Esophagus muscularis mucosa (tissue), 4 donors: ENCODE measurements at regions not wholly inside any gene's neighbourhood (a gene's known extent, or its start where the extent isn't known, plus 50 kb on each side); places are given as distances from the start of the nearest gene placed in this dataset.

Experiments
- EP300 ChIP-seq: sonication (generic); formaldehyde crosslinking; IDR thresholded peaks from one replicate; pipeline ENCODE4 v1.6.1; 2017; ENCODE audit warnings: antibody characterized with exemption
- POLR2A ChIP-seq: fragments of 450-650 bp; IDR thresholded peaks from one replicate; pipeline ENCODE4 v1.6.1; 2017; ENCODE audit warnings: antibody characterized with exemption, moderate library complexity, mild to moderate bottlenecking, low read depth
- POLR2AphosphoS5 ChIP-seq, 2 donors: sonication (generic); formaldehyde crosslinking; IDR thresholded peaks; one replicate each; pipeline ENCODE4 v1.6.1; 2017; ENCODE audit warnings: antibody characterized with exemption in 2 of 2
- TF ChIP-seq, protein P1 (sequence below), 3 experiments: fragments of 200-600 bp in 2 of 3; fragments of 450-650 bp in 1 of 3; sonication (generic) in 2 of 3; IDR thresholded peaks; one replicate each; pipeline ENCODE4 v1.5.1; 2017 to 2019; ENCODE audit warnings: antibody characterized with exemption in 3 of 3, mild to moderate bottlenecking in 2 of 3, moderate library complexity in 1 of 3

DNA sequence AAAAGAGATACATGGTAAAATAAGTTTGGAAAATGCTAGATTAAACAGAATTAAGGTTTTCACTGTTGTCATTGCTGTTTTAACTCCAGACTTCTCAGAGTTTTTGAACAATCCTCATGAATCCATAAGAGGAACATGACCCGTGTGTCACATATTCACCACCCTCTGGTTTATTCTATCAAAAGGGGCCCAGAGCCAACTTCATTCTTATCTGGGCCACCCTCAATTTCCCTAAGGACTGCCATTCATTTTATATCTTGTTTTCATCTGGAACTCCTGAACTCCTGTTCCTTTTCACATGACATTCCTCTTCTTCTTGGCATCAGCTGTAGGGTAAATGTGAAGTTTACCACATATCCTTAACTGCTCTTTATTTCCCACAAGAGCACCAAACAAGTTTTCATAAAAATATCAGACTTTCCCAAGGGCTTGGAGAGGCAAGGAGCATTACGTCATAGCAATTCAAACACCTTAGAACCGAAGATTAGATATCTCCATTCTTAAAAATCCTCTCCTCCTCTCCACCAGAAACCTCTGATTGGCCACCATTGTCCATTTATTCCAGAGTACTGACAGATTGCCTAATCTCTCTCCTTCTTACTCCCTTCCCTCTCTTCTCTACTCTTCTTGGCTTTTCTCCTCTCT lies 225.2 kb downstream of the SEC23A start:
- TF ChIP-seq, protein P1, sequence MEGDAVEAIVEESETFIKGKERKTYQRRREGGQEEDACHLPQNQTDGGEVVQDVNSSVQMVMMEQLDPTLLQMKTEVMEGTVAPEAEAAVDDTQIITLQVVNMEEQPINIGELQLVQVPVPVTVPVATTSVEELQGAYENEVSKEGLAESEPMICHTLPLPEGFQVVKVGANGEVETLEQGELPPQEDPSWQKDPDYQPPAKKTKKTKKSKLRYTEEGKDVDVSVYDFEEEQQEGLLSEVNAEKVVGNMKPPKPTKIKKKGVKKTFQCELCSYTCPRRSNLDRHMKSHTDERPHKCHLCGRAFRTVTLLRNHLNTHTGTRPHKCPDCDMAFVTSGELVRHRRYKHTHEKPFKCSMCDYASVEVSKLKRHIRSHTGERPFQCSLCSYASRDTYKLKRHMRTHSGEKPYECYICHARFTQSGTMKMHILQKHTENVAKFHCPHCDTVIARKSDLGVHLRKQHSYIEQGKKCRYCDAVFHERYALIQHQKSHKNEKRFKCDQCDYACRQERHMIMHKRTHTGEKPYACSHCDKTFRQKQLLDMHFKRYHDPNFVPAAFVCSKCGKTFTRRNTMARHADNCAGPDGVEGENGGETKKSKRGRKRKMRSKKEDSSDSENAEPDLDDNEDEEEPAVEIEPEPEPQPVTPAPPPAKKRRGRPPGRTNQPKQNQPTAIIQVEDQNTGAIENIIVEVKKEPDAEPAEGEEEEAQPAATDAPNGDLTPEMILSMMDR (IDR thresholded peaks at IDR 0.05) = no peak
- TF ChIP-seq POLR2AphosphoS5 (IDR thresholded peaks at IDR 0.05) = no peak
- no peak for TF ChIP-seq EP300
- no peak for TF ChIP-seq POLR2A
